ENCODE measurements at regions not wholly inside any gene's neighbourhood (a gene's known extent, or its start where the extent isn't known, plus 50 kb on each side); places are given as distances from the start of the nearest gene placed in this dataset.

DNA sequence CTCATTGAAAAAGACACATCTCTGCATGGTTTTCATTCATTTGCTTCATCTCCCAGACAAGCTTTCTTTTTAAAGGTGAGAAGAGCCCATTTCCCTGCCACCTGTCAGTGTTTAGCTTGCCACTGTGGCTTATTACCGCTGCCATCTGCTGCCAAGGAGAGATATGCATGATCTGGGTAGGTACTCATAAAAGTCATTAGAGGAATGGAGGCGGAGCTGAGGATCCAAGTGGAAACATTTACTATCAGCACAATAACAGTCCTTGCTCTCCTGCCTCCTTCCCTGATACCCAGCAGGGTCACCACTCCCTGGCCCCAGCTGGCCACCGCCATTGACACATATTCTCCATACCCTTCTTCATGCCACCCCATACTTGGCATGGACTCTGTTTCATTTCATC lies 390.4 kb downstream of the TSN start:
- FAIRE-seq (no peak), DNase-seq (no peak)
- TF ChIP-seq CTCF (IDR thresholded peaks at IDR 0.05; ENCODE audit: borderline replicate concordance, extremely low read depth, insufficient read depth): no peak
- H3K4me3 ChIP-seq (ENCODE audit: low read length in 3 of 3): no peak overlapping the region
- H3K27ac ChIP-seq (ENCODE audit: low read depth in 2 of 2, low read length in 2 of 2): no peak overlapping the region
- H3K9me3 ChIP-seq (ENCODE audit: control insufficient read depth in 2 of 3, insufficient read depth in 1 of 3, low read length in 3 of 3): peaks cover 0 to 2% (median 0%) of the 10 kb centered on the region in 3 donors
- intact Hi-C loops (cut with DNase I): no loop called here
- H3K36me3 ChIP-seq (ENCODE audit: control insufficient read depth in 2 of 3, insufficient read depth in 3 of 3, low read length in 3 of 3): no peaks in the 10 kb centered on the region
- no peaks in the 10 kb centered on the region for H3K27me3 ChIP-seq (ENCODE audit: control insufficient read depth, insufficient read depth, low read length)
- H3K9ac ChIP-seq (ENCODE audit: low read length in 3 of 3): no peak overlapping the region
- no peaks in the 10 kb centered on the region for H3K4me1 ChIP-seq (ENCODE audit: control insufficient read depth in 2 of 3, insufficient read depth in 2 of 3, low read depth in 1 of 3, low read length in 3 of 3)

DNA sequence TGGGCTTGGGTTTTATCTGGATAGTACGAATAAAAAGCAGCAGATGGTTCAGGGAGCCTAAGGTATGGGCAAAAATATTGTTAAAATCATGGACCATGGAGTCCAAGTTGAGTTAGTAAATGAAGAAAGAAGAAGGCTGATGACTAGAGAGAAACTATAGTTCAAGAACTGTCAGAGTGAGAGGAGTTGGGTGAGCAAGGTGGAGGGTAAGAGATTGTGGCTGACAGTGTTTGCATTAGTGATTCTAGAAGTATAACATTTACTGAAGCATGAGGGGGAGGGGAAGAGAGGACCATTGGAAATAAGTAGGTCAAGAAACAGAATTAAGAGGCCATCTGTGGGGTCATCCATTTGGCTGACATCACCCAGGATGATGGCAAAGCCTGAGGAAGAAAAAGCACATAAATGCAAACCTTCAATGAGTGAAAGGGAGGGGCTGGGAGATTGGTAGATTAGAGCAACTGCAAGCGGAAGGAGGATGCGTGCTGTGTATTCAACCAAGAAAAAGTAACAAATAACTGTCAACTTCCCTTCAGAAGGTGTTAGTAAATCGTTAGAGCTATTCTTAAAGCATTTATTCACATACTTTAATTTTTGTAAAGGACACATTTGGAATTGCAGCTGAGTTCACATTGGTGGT lies 392.8 kb downstream of the TSN start:
- no peak for TF ChIP-seq CTCF (IDR thresholded peaks at IDR 0.05; ENCODE audit: borderline replicate concordance, extremely low read depth, insufficient read depth)

GRCh38 chr2:122150524-122151280 lies 395.3 kb downstream of the TSN start:
- no peak for TF ChIP-seq CTCF (IDR thresholded peaks at IDR 0.05; ENCODE audit: borderline replicate concordance, extremely low read depth, insufficient read depth)
- no peak for FAIRE-seq
- H3K36me3 ChIP-seq (ENCODE audit: control insufficient read depth in 2 of 3, insufficient read depth in 3 of 3, low read length in 3 of 3): no peaks in the 10 kb centered on the region
- no peak for DNase-seq
- intact Hi-C loops (cut with DNase I): no loop called here
- H3K27me3 ChIP-seq (ENCODE audit: control insufficient read depth, insufficient read depth, low read length): no peaks in the 10 kb centered on the region
- H3K4me1 ChIP-seq (ENCODE audit: control insufficient read depth in 2 of 3, insufficient read depth in 2 of 3, low read depth in 1 of 3, low read length in 3 of 3): no peaks in the 10 kb centered on the region
- H3K27ac ChIP-seq (ENCODE audit: low read depth in 2 of 2, low read length in 2 of 2): no peak overlapping the region
- H3K4me3 ChIP-seq (ENCODE audit: low read length in 3 of 3): no peak overlapping the region
- H3K9me3 ChIP-seq (ENCODE audit: control insufficient read depth in 2 of 3, insufficient read depth in 1 of 3, low read length in 3 of 3): no peaks in the 10 kb centered on the region
- H3K9ac ChIP-seq (ENCODE audit: low read length in 3 of 3): no peak overlapping the region

More for the DNA sequence above, 392.8 kb downstream of the TSN start:
- intact Hi-C loops (cut with DNase I): no loop called here
- Histone ChIP-seq H3K9me3 (ENCODE audit: control insufficient read depth in 2 of 3, insufficient read depth in 1 of 3, low read length in 3 of 3) (no peaks in the 10 kb centered on the region), H3K36me3 (ENCODE audit: control insufficient read depth in 2 of 3, insufficient read depth in 3 of 3, low read length in 3 of 3) (no peaks in the 10 kb centered on the region), H3K27me3 (ENCODE audit: control insufficient read depth, insufficient read depth, low read length) (no peaks in the 10 kb centered on the region), H3K9ac (ENCODE audit: low read length in 3 of 3) (no peak overlapping the region), H3K27ac (ENCODE audit: low read depth in 2 of 2, low read length in 2 of 2) (no peak overlapping the region), H3K4me1 (ENCODE audit: control insufficient read depth in 2 of 3, insufficient read depth in 2 of 3, low read depth in 1 of 3, low read length in 3 of 3) (no peaks in the 10 kb centered on the region), H3K4me3 (ENCODE audit: low read length in 3 of 3) (no peak overlapping the region)
- no peak for FAIRE-seq
- DNase-seq: no peak
